HEK293T (cell line): ENCODE measurements at regions not wholly inside any gene's neighbourhood (a gene's known extent, or its start where the extent isn't known, plus 50 kb on each side); places are given as distances from the start of the nearest gene placed in this dataset.

ENCODE experiments used
- ARNT ChIP-seq: fragments of 450-650 bp; IDR thresholded peaks from 2 replicates; pipeline ENCODE4 v1.6.1; 2017; ENCODE audit warnings: mild to moderate bottlenecking
- BHLHE40 ChIP-seq: fragments of 450-650 bp; IDR thresholded peaks from 2 replicates; pipeline ENCODE4 v1.6.1; 2016; ENCODE audit warnings: mild to moderate bottlenecking, moderate library complexity, borderline replicate concordance
- CTBP1 ChIP-seq: fragments of 450-650 bp; IDR thresholded peaks from 2 replicates; pipeline ENCODE4 v1.6.1; 2016; ENCODE audit warnings: borderline replicate concordance
- FOXA1 ChIP-seq: fragments of 450-650 bp; IDR thresholded peaks from 2 replicates; pipeline ENCODE4 v1.6.1; 2016; ENCODE audit warnings: mild to moderate bottlenecking
- FOXK2 ChIP-seq: fragments of 450-650 bp; IDR thresholded peaks from 2 replicates; pipeline ENCODE4 v1.6.1; 2016; ENCODE audit warnings: mild to moderate bottlenecking
- FOXM1 ChIP-seq: fragments of 450-650 bp; IDR thresholded peaks from 2 replicates; pipeline ENCODE4 v1.6.1; 2017; ENCODE audit warnings: mild to moderate bottlenecking, borderline replicate concordance
- LEF1 ChIP-seq: fragments of 450-650 bp; IDR thresholded peaks from 2 replicates; pipeline ENCODE4 v1.6.1; 2017; ENCODE audit warnings: mild to moderate bottlenecking, borderline replicate concordance
- NFRKB ChIP-seq: fragments of 450-650 bp; IDR thresholded peaks from 2 replicates; pipeline ENCODE4 v1.6.1; 2016; ENCODE audit warnings: mild to moderate bottlenecking, moderate library complexity
- PKNOX1 ChIP-seq: fragments of 450-650 bp; IDR thresholded peaks from 2 replicates; pipeline ENCODE4 v1.6.1; 2016
- SP1 ChIP-seq: fragments of 450-650 bp; IDR thresholded peaks from 2 replicates; pipeline ENCODE4 v1.6.1; 2017
- SUZ12 ChIP-seq: fragments of 450-650 bp; IDR thresholded peaks from 2 replicates; pipeline ENCODE4 v1.6.1; 2016; ENCODE audit warnings: mild to moderate bottlenecking
- TARDBP ChIP-seq: fragments of 450-650 bp; IDR thresholded peaks from 2 replicates; pipeline ENCODE4 v1.6.1; 2016
- ZNF384 ChIP-seq: fragments of 450-650 bp; IDR thresholded peaks from 2 replicates; pipeline ENCODE4 v1.6.1; 2016

- TF ChIP-seq FOXM1 (no peak), ZNF384 (no peak), CTBP1 (no peak), LEF1 (no peak), ARNT (no peak), NFRKB (no peak), TARDBP (no peak), BHLHE40 (no peak), FOXK2 (no peak), SP1 (no peak), SUZ12 (no peak), PKNOX1 (no peak), FOXA1 (no peak)
Measured at GRCh38 chr2:15783489-15783888, 156.9 kb upstream of the MYCN start.
